ENCODE measurements at regions not wholly inside any gene's neighbourhood (a gene's known extent, or its start where the extent isn't known, plus 50 kb on each side); places are given as distances from the start of the nearest gene placed in this dataset.
"Not testable (repeated sequence)": the region's sequence is repeated elsewhere in the genome, so short reads cannot be mapped to it uniquely, and the experiment has no call there.

DNA sequence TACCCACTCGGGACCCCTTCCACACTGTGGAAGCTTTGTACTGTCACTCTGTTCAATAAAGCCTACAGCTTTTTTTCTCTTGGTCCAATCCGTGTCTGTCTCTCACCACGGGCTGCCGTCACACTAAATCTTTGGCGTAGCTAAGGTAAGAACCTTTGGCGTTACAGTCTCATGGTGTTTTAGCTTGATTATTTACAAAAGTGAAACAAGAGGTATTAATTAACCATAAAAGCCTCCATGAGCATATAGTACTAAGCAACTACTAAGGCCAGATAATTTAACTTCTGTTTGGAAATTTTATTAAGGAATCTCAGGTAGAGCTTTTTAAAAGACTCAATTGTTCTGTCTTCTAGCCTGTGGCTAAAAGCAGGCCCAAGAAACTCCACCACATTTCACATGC is 370.7 kb upstream of the TRPC7 start (continued):
- TF ChIP-seq POLR2AphosphoS5 (IDR thresholded peaks at IDR 0.05; ENCODE audit: low read depth, low read length) (no peak), NANOG (IDR thresholded peaks at IDR 0.05; ENCODE audit: insufficient read depth, low read depth, low read length, poor library complexity, severe bottlenecking) (no peak), CHD2 (IDR thresholded peaks at IDR 0.05; ENCODE audit: low read length) (no peak), EP300 (IDR thresholded peaks at IDR 0.05; ENCODE audit: borderline replicate concordance in 1 of 2, low read depth in 2 of 2, low read length in 2 of 2) (no peak), ZNF274 (IDR thresholded peaks at IDR 0.05; ENCODE audit: borderline replicate concordance, extremely low read depth, low read length) (no peak)

DNA sequence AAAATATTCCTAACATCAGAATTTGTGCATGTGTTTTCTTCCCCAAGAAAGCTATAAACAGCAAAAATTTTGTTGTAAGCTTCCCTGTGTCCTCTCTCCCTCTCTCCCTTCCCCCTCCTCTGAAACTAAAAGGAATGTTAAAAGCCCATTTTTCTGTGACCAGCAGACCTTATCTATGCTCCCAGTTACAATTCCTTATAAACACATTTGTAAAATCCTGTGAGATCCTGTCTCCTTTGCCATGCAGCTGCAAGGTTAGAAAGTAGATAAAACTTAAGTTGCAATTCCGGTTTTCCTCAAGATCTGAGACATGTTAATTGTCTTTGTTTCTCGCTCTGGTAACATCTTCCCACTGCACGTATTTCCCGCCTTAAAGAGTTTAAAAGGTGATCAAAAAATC is 370.3 kb upstream of the TRPC7 start:
- peak overlapping the region; percentile 53; the same call in 1 of the 2 replicates for H2AFZ ChIP-seq (ENCODE audit: low read length)

More for the DNA sequence above, 370.3 kb upstream of the TRPC7 start:
- H3K79me2 ChIP-seq (ENCODE audit: control insufficient read depth in 1 of 2, insufficient read depth in 2 of 2, low read length in 2 of 2); DNase-seq (ENCODE audit: low read depth in 1 of 2, low spot score in 2 of 2); H3K27ac ChIP-seq (ENCODE audit: low read depth, low read length); H4K91ac ChIP-seq (replicated peaks; ENCODE audit: insufficient read length, low read length); H4K8ac ChIP-seq (ENCODE audit: extremely low read depth, insufficient read depth, low read length); H2AK5ac ChIP-seq (ENCODE audit: low read depth, low read length); H2BK20ac ChIP-seq (ENCODE audit: low read length); H2BK15ac ChIP-seq (ENCODE audit: low read length); FAIRE-seq; H3K4ac ChIP-seq (replicated peaks; ENCODE audit: insufficient read length, low read depth, low read length); H3K4me1 ChIP-seq (replicated peaks in 1 of 4; ENCODE audit: control insufficient read depth in 3 of 4, insufficient read depth in 4 of 4, low read length in 3 of 4); H3K18ac ChIP-seq (ENCODE audit: extremely low read depth, low read length); POLR2A ChIA-PET (ENCODE audit: partially characterized antibody); H3K4me3 ChIP-seq (ENCODE audit: extremely low read depth in 1 of 4, insufficient read depth in 2 of 4, low read depth in 3 of 4, low read length in 4 of 4); H2BK5ac ChIP-seq (ENCODE audit: low read depth, low read length); H2BK120ac ChIP-seq (replicated peaks; ENCODE audit: low read depth, low read length); H4K5ac ChIP-seq (ENCODE audit: insufficient read length, low read depth, low read length); H3K4me2 ChIP-seq (ENCODE audit: insufficient read depth in 1 of 2, low read depth in 2 of 2, low read length in 2 of 2); H3K23me2 ChIP-seq (ENCODE audit: low read depth, low read length); H3K27me3 ChIP-seq (replicated peaks in 1 of 4; ENCODE audit: control insufficient read depth in 3 of 4, extremely low read depth in 1 of 4, insufficient read depth in 3 of 4, low read length in 3 of 4); H4K20me1 ChIP-seq (replicated peaks in 1 of 2; ENCODE audit: control insufficient read depth in 1 of 2, insufficient read depth in 2 of 2, low read length in 2 of 2); H2BK12ac ChIP-seq (ENCODE audit: low read depth, low read length); H3K9ac ChIP-seq (replicated peaks in 1 of 4; ENCODE audit: extremely low read depth in 1 of 4, low read depth in 3 of 4, low read length in 3 of 4); H3K56ac ChIP-seq (replicated peaks; ENCODE audit: insufficient read length, low read depth, low read length); H3K14ac ChIP-seq (ENCODE audit: insufficient read length); H3K36me3 ChIP-seq (ENCODE audit: control insufficient read depth in 2 of 4, insufficient read depth in 4 of 4, low read length in 3 of 4); H3K79me1 ChIP-seq (ENCODE audit: low read depth, low read length); H3K9me3 ChIP-seq (ENCODE audit: insufficient read depth in 2 of 2, low read depth in 1 of 2, low read length in 1 of 2); H3K23ac ChIP-seq (ENCODE audit: insufficient read length): not testable (repeated sequence)
- CTCF ChIA-PET (ENCODE audit: partially characterized antibody) = interaction anchor here (1.4 to 2.7 kb wide), 2 partner anchors 34 to 379 kb away, joined by 3 to 9 read pairs; no protein-coding TSS in a partner anchor
- 79% methylated on average over 4 of the region's 4 CpGs; no CpG with 5 or more reads in 1 of the 2 experiments for WGBS, 2 experiments (ENCODE audit: extremely low coverage in 1 of 2, insufficient coverage in 1 of 2, insufficient read length in 1 of 2, insufficient replicate concordance in 2 of 2, low coverage in 1 of 2, low lambda C conversion rate in 2 of 2, missing lambda C conversion rate in 1 of 2)

Data from H1 (cell line).